Heart left ventricle (tissue), 13 donors: ENCODE measurements at regions not wholly inside any gene's neighbourhood (a gene's known extent, or its start where the extent isn't known, plus 50 kb on each side); places are given as distances from the start of the nearest gene placed in this dataset.

Experiments used
- POLR2A ChIP-seq, 2 donors: fragments of 450-650 bp; IDR thresholded peaks; one replicate each; pipeline ENCODE4 v1.6.1; 2017; ENCODE audit warnings: antibody characterized with exemption in 2 of 2, mild to moderate bottlenecking in 2 of 2, moderate library complexity in 2 of 2
- TF ChIP-seq, protein P1 (sequence below), 12 donors: fragments of 200-600 bp; sonication (generic) in 4 of 12; IDR thresholded peaks; one replicate each; pipeline versions ENCODE4 v1.5.0 to v1.8.0; 2018 to 2022; ENCODE audit warnings: antibody characterized with exemption in 12 of 12, mild to moderate bottlenecking in 5 of 12
- donor health status: ischemic (EF 13 %, LVEDD 7.1; RV severe dilation, severe dysfunction).
- donor health status: DM: no; HTN: yes; CAD: no.
- donor health status: DM: no; HTN: no; CAD: no.
- donor health status: ischemic (EF 25% LVEDD 6.9; RV normal size, moderate dysfunction).
- donor health status: ischemic (EF 25% LVEDD 5.7; RV mildly dilated, moderate dysfunction).
- donor health status: ischemic (EF 35%, LVEDD 5.7; RV mildly dilated, moderate dysfunction).
- donor health status: nonischemic (EF 11% LVEDD 7.7; RV severe dilation, severe dysfunction).
- donor health status: DM: yes; HTN: yes; CAD: no.
- donor health status: PGD.
- donor health status: ischemic (EF 29% LVEDD 5.4; RV normal size, mild dysfunction).
- donor health status: nonischemic (EF 23%, LVEDD 6.1; RV moderate dilation, normal function).

DNA sequence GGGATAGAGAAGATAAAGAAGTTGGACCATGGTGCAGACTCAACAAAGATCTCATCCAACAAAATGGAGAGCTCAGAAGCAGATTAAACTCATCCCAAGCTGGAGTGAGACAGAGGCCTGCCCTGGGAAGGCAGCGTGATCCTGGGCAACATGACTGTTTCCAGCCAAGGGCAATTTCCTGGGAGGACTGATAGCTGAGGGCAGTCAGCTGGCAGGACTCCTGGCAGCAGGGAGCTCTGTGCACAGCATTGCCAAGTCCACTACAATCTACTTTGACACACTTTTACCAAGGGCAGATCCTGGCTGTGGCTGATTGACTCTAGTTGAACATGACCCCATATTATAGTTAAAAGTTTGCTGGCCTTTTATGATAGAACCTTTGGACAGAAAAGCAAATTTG lies 357.3 kb upstream of the RASGEF1B start:
- TF ChIP-seq, protein P1, sequence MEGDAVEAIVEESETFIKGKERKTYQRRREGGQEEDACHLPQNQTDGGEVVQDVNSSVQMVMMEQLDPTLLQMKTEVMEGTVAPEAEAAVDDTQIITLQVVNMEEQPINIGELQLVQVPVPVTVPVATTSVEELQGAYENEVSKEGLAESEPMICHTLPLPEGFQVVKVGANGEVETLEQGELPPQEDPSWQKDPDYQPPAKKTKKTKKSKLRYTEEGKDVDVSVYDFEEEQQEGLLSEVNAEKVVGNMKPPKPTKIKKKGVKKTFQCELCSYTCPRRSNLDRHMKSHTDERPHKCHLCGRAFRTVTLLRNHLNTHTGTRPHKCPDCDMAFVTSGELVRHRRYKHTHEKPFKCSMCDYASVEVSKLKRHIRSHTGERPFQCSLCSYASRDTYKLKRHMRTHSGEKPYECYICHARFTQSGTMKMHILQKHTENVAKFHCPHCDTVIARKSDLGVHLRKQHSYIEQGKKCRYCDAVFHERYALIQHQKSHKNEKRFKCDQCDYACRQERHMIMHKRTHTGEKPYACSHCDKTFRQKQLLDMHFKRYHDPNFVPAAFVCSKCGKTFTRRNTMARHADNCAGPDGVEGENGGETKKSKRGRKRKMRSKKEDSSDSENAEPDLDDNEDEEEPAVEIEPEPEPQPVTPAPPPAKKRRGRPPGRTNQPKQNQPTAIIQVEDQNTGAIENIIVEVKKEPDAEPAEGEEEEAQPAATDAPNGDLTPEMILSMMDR (IDR thresholded peaks at IDR 0.05), result no peak
- no peak for TF ChIP-seq POLR2A (IDR thresholded peaks at IDR 0.05)
